NCI-H82 (cell line): ENCODE measurements at regions not wholly inside any gene's neighbourhood (a gene's known extent, or its start where the extent isn't known, plus 50 kb on each side); places are given as distances from the start of the nearest gene placed in this dataset.
"Not testable (repeated sequence)": the region's sequence is repeated elsewhere in the genome, so short reads cannot be mapped to it uniquely, and the experiment has no call there.

ENCODE experiments used
- DNase-seq: peaks from one replicate; lab custom pipeline; 2025; lab: John Stamatoyannopoulos, UW

GRCh38 chr4:183374950-183375555 lies 52.8 kb upstream of the CLDN24 start:
- peak; percentile 48 for DNase-seq

GRCh38 chr4:183376381-183376780 lies 54.2 kb upstream of the CLDN24 start:
- DNase-seq = no peak

- DNase-seq = no peak
These were observed 55.3 kb upstream of the CLDN24 start for GRCh38 chr4:183377491-183377890.

GRCh38 chr4:183378347-183378746 lies 56.1 kb upstream of the CLDN24 start:
- DNase-seq = not testable (repeated sequence)

- DNase-seq = no peak
These were observed 58.7 kb upstream of the CLDN24 start for GRCh38 chr4:183380901-183381300.

- DNase-seq = no peak
These were observed 60.8 kb upstream of the CDKN2AIP start for GRCh38 chr4:183383606-183384005.

GRCh38 chr4:183384516-183384915 lies 59.9 kb upstream of the CDKN2AIP start:
- no peak for DNase-seq

GRCh38 chr4:183384983-183385382 lies 59.5 kb upstream of the CDKN2AIP start:
- no peak for DNase-seq

- no peak for DNase-seq
These were observed 56.4 kb upstream of the CDKN2AIP start for GRCh38 chr4:183388021-183388420.

- DNase-seq = no peak
These were observed 55.7 kb upstream of the CDKN2AIP start for GRCh38 chr4:183388777-183389176.

GRCh38 chr4:183390374-183390773 lies 54.1 kb upstream of the CDKN2AIP start:
- no peak for DNase-seq

GRCh38 chr4:183391204-183391603 lies 53.2 kb upstream of the CDKN2AIP start:
- no peak for DNase-seq

GRCh38 chr4:183392377-183392776 lies 52.1 kb upstream of the CDKN2AIP start:
- no peak for DNase-seq

GRCh38 chr4:183393446-183393845 lies 51.0 kb upstream of the CDKN2AIP start:
- DNase-seq = no peak

GRCh38 chr4:183394166-183394951 lies 50.1 kb upstream of the CDKN2AIP start:
- no peak for DNase-seq
